HG02885 (cell line): ENCODE measurements at regions not wholly inside any gene's neighbourhood (a gene's known extent, or its start where the extent isn't known, plus 50 kb on each side); places are given as distances from the start of the nearest gene placed in this dataset.

Experiments
- ATAC-seq: cut with Tn5 transposase; IDR thresholded peaks from one replicate; pipeline ENCODE4 v1.9.1; 2021; ENCODE audit warnings: mild to moderate bottlenecking; ENCODE audit not compliant: unreplicated experiment, poor library complexity

DNA sequence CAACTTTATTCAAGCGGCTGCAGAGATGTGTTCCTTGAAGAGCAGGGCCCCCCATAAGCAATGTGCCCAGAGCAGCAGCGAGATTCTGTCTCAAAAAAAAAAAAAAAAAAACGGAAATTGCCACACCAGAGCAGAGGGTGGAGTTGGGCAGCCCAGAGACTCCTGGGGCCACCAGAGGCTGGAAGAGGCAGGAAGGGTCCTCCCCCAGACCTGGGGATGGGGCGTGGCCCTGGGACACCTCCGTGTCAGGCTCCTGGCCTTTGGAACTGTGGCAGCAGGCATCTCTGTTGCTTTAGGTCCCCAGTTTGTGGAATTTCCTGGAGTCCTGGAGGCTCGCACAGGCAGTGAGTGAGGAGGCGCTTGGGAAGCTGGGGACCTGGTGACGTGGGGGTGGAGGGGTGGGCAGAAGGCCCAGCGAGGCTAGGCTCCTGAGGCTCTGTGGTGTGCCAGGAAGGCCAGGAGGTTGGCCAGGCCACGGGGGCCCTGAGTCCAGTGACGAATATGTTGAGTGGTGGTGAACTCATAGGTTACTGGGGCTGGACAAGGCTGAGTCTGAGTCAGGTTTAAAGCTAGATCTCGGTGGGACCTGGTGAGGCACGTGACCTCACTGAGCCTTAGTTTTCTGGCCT lies 735.6 kb downstream of the BRD1 start:
- no peak for ATAC-seq

DNA sequence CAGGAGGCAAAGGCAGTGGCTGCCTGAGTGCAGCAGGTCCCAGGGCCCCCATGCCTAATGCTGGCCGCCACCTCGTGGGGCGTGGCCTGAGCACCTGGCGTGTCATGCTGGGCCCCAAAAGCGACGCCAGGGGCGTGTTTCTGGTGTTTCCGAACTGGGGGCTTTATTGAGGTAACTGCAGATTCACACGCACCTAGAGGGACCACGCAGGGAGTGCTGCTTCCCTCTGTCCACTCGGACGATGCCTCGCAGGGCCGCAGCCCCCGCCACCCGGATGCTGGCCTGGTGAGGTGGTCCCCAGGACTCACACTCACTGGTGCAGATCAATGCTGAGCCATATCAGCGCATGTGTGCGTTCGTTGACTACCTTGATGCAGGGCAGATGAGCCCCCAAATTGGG lies 736.2 kb downstream of the BRD1 start:
- no peak for ATAC-seq

DNA sequence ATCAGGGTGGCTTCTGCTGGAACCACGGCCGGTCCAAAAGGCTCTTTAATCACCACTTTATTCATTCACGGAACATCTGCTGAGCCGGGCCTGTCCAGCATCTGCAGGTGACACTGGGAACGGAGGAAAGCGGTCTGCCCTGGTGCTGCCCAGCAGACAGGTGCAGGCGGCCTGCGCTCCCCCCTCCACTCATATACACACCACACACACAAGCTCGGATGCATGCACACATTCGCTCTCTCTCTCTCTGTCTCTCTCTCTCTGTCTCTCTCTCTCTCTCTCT lies 736.9 kb downstream of the BRD1 start:
- no peak for ATAC-seq

GRCh38 chr22:49090061-49090852 lies 737.4 kb downstream of the BRD1 start:
- ATAC-seq: no peak

DNA sequence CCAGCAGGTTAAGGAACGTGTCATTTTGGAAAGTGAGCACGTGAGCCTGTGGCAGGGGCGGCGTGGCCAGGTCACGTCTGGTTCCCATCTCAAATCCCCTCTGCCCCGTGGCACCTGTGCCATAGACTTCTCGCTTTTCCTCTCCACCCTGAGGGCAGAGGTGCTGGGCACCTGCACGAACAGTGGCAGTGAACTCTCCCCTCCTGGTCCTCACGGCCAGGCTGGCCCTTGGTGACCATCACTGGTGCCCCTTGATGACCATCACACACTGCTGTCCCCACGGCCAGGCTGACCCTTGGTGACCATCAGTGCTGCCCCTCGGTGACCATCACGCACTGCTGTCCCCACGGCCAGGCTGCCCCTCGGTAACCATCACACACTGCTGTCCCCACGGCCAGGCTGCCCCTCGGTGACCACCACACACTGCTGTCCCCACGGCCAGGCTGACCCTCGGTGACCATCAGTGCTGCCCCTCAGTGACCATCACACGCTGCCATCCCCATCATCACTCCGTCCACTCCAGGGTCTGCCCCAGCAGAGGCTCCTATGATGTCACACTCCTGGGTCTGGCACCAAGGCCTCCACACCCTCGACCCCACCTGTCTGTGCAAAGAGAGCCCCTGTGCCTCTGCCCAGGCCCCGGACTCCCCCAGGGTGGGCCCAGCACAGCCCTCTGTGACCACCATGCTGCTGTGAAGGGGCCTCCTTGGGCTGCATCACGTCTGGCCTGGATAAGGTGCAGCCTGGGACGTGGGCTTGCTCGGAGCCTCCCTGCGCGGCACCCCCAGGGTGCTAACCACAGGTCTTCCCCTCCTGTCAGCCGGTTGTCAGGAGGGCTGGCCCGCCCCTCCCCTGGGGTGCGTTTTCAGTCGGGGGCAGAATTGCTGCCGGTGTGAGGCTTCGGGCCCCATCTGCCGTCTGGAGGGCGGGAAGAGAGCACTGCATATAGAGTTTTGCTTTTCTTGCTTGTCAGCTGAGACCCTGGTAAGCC lies 738.6 kb downstream of the BRD1 start:
- ATAC-seq: no peak

DNA sequence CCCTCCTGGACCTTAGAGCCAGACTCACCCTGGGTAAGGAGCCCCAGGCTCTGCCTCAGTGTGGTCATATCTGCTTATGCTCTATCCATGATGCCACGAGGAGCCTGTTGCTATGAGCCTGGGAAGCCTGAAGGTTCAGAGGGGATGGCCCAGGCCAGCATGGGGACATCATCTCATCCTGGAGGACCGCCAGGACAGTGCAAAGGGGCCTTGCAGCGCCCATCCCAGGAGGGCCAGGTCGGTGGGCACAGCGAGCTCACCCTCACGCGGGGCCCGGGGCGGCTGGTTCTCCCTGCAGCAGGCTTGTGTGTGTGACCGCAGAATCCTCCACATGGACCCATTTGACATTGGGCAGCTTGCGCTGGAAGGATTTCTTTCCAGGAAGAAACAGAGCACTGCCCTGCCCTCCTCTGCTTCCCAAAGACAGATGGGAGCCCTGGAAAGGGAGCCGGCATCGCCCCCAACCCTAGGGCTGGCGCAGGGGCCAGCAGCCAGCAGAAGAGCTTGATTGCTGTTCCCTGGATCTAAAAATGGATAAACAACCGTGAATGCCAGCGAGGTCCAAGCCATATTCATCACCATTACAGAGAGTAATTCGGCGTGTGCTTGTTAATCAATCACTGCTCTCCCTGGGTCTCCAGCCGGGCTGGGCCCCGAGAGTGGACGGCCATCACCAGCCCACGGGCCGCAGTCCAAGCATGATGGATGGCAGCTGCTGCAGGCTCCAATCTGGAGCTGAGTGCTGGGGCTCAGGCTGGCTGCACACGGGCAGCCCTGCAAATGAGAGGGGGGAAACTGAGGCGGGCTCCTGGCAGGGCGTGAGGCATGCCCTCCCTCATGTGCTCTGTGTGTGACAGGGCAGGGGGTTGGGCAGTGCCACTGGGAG lies 739.7 kb downstream of the BRD1 start:
- ATAC-seq: no peak

- ATAC-seq: no peak
These were observed 740.5 kb downstream of the BRD1 start for GRCh38 chr22:49087198-49087597.

DNA sequence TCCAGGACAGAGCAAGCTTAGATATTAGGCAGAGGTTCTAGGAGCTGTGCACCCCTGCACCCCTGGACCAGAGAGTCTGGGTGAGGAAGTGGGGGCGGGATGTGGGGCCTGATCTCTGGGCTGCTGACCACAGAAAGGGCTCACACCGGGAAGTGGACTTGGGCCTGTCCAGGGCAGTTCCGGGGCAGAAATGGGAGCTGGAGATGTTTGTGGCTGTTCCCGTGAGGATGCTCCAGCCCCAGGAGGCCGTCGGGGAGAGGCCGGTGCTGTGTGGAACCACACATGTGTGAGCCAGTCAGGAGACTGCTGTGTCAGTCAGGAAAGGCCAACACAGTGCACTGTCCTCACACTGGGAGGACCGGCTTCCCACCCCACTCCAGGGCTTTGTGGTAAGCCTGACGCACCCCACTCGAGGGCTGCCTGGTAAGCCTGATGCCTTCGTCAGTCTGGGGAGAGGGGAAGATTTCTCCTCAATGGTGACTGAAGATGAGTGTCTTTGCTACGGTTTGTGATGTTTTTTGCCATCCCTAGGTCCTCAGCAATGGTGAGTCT lies 741.0 kb downstream of the BRD1 start:
- no peak for ATAC-seq

- no peak for ATAC-seq
These were observed 741.5 kb downstream of the BRD1 start for GRCh38 chr22:49086181-49086580.

DNA sequence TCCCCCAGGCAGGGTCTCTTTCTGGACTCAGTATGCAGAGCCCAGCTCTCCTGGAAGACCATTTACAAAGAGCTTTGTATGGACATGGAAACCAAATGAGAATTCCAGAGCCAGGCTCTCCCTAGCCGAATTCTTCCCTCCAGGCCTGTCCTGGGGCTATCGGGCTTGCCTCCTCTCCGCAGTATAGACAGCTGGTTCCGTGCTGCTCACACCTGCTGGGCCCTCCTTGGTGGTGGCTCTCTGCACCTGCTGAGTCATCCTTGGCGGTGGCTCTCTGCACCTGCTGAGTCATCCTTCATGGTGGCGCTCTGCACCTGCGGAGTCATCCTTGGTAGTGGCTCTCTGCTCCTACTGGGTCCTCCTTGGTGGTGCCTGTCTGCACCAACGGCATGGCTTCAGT lies 743.5 kb downstream of the BRD1 start:
- no peak for ATAC-seq

DNA sequence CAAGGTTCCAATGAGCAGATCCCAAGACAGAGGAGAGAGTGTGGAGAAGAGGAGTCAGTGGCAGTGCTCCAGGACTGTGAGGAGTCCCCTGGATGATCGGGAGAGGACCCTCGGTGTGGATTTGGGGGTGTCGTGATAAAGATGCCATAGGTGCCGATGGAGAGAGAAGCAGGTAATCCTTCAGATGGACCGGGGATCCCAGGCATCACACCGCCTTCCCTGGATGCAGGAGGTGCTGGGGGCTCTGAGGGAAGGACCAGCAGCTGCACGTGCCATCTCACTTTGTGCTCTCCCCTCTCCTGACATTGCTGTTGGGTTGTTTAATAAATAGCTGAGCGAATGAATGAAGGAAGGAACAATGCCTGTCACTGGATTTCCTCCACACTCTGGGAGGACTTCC lies 744.1 kb downstream of the BRD1 start:
- ATAC-seq: no peak

DNA sequence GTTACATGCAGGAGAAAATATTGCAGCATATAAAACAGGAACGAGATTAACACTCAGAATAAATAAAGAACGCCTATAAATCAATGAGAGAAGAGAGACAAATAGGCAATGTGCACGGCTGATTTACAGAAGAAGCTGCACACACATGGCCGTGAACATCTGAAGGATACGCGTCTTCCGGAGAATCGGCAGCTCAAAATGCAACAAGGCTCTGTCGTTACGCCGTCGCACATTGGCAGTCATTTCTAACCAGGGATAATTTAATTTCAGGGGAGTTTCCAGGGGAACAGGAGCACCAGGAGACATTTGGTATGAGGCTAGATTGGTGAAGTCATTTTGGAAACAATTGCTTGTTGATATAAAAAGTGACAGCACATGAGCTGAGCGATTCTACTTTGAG lies 745.2 kb downstream of the BRD1 start:
- ATAC-seq: no peak

GRCh38 chr22:49081926-49082325 lies 745.7 kb downstream of the BRD1 start:
- ATAC-seq: no peak

DNA sequence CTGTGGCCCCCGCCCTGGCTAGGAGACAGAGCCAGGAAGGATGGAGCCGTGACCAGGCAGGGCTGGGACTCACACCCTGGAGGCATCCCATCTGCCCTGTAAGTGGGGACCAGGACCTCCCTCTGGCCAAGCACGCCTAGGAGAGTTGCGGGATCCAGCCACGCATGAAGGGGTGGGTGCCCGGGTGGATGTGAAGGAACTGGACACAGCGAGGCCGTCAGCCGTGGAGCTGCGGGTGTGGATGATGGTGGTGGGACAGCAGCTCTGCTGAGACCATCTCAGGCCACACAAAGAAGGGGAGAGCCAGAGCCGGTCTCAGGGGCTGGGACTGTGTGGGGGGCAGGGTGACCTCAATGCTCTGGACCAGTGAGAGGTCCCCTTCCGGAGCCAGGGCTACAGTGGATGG lies 746.4 kb downstream of the BRD1 start:
- no peak for ATAC-seq

DNA sequence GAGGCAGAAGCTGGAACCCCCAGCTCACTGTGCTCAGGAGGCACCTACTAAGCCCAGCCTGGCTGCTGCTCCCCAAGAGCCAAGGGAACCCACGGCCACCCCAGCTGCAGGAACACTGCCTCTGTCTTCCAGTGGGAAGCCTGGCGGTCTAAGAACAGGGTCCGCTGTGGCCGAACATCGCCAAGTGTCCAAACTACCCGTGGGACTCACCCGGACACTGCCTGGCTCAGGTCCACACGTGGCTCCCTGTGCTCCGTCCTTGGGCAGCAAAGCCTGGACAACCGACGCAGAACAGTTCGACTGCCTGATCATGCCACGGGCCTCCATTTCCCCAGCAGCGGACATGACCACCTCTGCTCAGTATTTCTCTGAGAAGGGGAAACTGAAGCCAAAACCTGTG lies 747.0 kb downstream of the BRD1 start:
- ATAC-seq: no peak

GRCh38 chr22:49079743-49080500 lies 747.8 kb downstream of the BRD1 start:
- ATAC-seq: no peak

DNA sequence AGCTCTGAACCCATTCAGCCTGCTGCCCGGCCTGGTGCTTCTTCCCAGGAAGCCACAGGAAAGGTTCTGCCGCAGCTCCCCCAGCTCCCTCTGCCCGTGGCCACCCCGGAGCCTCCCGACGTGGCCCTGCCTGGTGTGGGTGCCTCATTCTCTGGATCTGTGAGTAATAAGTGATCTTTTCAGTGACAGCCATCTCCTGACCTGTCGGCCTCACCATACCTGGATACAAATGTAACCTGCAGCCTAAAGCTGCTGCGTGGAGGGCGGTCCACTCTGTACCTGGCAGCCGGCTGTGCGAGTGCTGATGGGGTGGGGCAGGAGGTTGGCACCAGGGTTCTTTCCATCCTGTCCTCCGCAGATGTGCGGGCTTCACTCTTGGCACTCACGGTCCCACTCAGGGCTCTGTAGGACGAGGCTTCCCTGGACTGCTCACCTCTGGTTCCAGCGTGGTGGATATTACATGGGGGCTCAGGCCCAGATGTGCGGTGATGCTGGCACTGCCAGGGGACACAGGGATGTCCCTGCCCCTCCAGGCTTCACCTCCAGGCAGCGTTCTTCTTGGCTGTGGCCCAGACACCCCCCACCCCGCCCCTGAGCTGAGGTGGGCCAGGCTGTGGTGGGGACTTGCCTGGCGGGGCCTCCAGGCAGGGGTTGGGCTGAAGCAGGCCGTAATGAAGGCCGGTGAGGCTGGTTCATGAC lies 748.5 kb downstream of the BRD1 start:
- no peak for ATAC-seq

DNA sequence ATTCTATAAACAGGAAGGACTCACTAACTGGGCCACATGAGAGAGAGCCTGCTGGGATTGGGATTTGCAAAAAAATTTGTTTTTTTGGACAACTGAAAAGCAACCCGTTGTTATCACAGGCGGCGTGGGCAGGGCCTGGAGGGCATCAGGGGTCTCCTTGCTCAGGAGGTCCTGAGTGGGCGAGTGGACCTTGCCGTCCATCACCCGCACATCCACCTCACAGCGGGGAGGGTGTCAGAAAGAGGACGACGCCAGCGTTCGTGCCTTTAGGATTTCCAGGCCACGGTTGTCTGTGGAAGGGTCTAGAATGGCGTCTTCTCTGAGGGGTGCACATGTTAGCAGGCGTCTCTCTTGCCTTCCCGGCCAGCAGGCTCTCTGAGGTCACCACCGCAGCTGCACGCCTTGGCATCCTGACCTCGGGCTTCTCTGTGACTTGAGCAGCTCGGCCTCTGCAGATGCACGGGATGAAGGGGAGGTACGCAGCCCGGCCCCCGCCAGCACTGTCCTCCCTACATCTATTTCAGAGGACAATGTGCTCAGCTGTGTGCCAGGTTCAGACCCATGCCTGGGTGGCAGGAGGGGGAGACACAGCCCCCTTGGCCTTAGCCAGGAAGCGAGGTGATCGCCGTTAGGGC lies 749.5 kb downstream of the BRD1 start:
- no peak for ATAC-seq
